IPS-18c (cell line): ENCODE measurements at regions not wholly inside any gene's neighbourhood (a gene's known extent, or its start where the extent isn't known, plus 50 kb on each side); places are given as distances from the start of the nearest gene placed in this dataset.
"Not testable (repeated sequence)": the region's sequence is repeated elsewhere in the genome, so short reads cannot be mapped to it uniquely, and the experiment has no call there.

ENCODE experiments used
- H3K4me3 ChIP-seq: 2 replicates; pipeline ENCODE4 v1.7.0; 2013; ENCODE audit warnings: low read depth, mild to moderate bottlenecking, low read length, moderate library complexity; ENCODE audit not compliant: insufficient read depth
- H3K9me3 ChIP-seq: one replicate; pipeline ENCODE4 v1.6.1; 2013; ENCODE audit warnings: mild to moderate bottlenecking, low read length, moderate library complexity; ENCODE audit not compliant: control insufficient read depth, insufficient read depth

GRCh38 chr12:13326076-13326475 lies 129.6 kb downstream of the EMP1 start:
- H3K4me3 ChIP-seq = no peak overlapping the region
- H3K9me3 ChIP-seq = no peaks in the 10 kb centered on the region

DNA sequence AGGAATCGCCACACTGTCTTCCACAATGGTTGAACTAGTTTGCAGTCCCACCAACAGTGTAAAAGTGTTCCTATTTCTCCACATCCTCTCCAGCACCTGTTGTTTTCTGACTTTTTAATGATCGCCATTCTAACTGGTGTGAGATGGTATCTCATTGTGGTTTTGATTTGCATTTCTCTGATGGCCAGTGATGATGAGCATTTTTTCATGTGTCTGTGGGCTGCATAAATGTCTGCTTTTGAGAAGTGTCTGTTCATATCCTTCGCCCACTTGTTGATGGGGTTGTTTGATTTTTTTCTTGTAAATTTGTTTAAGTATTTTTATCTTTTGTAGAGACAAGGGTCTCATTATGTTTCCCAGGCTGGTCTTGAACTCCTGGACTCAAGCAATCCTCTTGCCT lies 128.5 kb downstream of the EMP1 start:
- not testable (repeated sequence) for H3K9me3 ChIP-seq, H3K4me3 ChIP-seq

DNA sequence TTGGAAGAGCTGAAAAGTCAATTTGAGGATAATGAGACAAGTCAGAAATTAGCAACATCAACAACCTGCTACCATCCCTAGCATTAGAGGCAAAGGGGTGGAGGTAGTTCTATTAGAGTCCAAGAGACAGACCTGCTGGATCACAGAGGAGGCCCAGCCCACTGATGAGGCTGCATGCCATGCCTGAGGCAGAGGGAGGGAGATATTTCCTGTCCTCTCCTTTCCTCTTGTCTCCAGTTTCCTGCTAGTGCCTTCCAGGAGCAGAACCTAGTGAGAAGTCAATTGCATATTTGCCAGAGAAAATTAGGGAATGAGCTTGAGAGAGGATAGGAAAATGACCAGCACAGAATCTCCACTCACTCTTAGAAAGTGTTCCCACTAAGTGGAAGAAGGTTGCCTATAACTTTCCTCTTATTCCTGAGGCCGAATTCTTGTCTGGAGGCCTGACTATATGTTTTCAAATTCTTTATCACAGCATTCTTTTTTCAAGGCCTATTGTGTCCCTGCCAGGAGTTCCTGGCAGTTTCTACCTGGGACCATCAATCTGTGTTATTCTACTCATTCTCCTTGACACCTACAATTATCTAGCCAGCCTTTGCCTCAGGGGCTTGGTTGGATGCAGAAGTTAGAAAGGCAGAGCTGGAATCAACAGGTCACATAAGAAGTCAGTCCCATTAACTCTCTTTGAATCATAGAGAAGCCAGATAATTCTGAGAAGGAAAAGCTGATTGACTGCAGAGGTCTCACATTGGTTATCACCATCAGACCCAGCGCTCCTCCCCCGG lies 121.9 kb downstream of the EMP1 start:
- peaks cover 6% of the 10 kb centered on the region for H3K9me3 ChIP-seq
- H3K4me3 ChIP-seq = no peak overlapping the region

DNA sequence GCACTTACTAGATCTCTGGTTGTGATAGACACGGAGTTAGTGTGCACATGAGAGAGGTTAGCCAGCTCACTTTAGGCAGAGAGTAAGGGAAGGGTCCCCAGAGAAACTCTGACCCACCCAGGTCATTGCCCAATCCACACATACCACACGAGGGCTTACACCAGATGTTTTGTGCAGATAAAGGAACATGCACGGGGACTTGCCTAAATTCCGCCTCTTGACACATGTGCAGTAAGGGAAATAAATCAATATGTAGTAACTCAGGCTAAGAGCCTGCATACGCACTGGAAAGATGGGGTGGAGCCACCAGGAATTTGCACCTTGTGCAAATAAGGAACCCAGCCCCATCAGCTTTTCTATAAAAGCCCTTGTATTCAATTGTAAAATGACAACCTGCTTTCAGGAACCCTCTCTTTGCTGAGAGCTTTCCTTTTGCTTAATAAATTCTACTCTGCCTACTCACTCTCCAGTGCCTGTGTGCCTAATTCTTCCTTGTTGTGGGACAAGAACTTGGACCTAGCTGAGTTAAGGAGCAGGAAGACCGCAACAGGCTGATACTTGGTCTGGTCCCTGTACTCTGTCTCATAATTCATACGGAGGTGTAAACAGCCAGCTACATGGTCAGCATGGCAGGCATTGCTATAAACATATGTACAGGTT lies 120.2 kb downstream of the EMP1 start:
- no peak overlapping the region for H3K4me3 ChIP-seq

DNA sequence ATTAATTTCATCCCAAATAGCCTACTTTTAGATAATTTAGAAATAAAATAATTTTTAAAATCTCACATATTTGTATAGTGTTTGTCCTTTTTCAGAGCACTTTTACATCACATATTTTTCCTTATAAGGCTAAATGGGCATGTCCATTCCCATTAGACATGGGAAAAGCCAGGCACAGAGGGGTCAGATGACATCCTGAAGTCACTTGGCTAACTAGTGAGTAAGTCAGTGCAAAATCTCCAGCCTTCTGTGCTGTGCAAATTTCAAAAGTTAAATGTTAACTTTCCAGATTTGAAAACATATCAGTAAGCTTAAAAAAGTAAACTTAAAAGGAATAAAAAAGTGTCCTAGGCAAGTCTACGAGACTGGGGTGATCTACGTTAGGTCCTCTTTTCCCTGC lies 117.4 kb downstream of the EMP1 start:
- Histone ChIP-seq H3K4me3 (no peak overlapping the region), H3K9me3 (peaks cover 3% of the 10 kb centered on the region)

More for the DNA sequence above, 120.2 kb downstream of the EMP1 start:
- H3K9me3 ChIP-seq = peaks cover 6% of the 10 kb centered on the region

GRCh38 chr12:13311551-13311950 lies 115.0 kb downstream of the EMP1 start:
- no peaks in the 10 kb centered on the region for H3K9me3 ChIP-seq
- H3K4me3 ChIP-seq = no peak overlapping the region

DNA sequence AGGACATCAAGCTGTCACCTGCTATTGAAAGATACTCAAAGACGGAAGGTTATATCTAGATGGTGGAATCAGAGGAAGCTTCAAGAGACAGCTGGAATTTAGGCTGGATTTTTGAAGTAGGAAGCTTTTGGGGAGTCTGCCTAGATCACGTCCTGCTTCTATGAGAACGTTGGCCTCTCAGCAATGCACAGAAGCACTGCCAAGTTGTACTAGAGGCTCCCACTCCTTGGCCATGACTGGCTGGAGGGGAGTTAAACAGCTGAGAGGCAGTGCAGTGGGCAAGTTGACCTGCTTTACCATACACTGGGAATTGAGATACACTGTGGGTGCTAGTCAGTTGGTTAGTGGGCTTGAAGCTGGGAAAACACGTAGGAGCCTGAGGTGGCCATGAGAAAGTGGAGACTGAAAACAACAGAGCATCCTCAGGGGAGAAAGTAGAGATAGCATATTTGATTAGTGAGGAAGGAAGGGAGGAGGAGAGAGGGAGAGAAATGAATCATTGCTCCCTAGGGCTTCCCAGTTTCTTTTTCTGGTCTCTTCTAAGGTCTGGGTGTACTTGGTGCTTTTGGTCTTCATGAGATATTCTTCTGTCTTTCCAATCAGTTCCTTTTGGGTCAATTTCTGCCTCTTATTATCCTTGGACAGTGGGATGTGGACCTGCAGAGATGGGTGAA lies 110.8 kb downstream of the EMP1 start:
- Histone ChIP-seq H3K4me3 (no peak overlapping the region), H3K9me3 (no peaks in the 10 kb centered on the region)

GRCh38 chr12:13304924-13305323 lies 108.4 kb downstream of the EMP1 start:
- no peaks in the 10 kb centered on the region for H3K9me3 ChIP-seq
- no peak overlapping the region for H3K4me3 ChIP-seq

DNA sequence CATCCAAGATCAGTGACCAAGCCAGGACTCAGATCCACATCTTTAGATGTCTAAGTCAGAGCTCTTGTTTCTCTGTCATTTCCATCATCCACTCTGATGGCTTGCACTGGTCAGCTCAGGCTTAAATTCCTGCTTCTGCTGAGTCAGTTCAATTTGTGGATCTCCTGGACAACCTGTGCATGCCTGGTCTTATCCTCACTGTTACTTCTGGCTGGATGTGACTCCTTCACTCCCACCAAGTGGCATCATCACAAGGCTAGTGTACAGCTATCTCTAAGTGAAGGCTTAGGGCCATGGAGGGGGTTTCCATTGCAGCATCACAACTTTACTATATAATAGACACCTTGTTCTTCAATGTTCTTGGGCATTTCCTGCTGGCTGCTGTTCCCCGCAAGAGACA lies 102.9 kb downstream of the EMP1 start:
- H3K9me3 ChIP-seq = peaks cover 2% of the 10 kb centered on the region
- no peak overlapping the region for H3K4me3 ChIP-seq

DNA sequence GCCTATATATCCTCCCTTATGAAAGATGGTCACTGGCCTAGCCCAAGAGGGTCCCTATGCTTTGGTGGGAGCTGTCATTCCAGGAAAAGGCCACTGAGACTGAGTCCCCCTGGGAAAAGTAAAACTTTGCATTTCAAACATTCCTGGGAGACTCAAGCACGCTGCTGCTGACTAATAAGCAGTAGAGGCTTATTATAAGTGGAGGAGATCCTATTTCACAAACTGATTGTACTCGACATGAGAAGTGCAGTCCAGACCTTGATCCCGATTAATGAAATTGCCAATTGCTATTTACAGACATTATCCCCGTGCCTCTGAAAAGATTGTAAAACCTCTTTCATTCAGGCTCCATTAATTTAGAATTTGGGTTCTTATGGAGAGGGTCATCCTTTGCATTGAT lies 96.6 kb downstream of the EMP1 start:
- Histone ChIP-seq H3K4me3 (no peak overlapping the region), H3K9me3 (peaks cover 2% of the 10 kb centered on the region)

DNA sequence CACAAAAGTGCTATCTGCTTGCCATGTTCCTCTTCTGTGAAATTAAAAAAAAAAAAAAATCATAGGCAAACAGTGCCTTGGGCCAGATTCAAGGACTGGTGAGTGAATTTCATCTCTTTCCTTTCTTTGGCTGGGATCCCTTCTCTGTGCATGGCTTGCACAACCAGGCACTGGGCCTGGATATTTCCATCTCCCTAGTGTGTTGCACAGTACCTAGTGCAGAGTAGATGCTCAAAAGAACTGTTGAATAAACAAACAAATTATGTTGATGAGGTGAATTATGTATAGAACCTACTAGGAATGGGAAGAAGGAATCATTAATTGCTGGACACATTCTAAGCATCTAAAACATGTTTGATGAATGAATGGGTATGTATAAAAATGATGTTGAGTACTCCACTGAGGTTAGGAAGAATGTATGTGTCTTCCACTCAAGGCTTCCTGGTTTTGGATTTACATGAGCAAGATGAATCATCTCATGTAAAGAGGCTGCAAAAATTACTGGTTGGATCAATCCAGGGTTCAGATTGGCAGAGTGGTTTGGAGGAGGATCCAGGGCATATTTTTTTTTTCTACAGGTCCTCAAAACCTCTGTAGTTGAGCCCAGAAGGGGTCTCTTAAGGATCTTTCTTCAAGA lies 93.2 kb downstream of the EMP1 start:
- H3K9me3 ChIP-seq = no peaks in the 10 kb centered on the region
- no peak overlapping the region for H3K4me3 ChIP-seq

DNA sequence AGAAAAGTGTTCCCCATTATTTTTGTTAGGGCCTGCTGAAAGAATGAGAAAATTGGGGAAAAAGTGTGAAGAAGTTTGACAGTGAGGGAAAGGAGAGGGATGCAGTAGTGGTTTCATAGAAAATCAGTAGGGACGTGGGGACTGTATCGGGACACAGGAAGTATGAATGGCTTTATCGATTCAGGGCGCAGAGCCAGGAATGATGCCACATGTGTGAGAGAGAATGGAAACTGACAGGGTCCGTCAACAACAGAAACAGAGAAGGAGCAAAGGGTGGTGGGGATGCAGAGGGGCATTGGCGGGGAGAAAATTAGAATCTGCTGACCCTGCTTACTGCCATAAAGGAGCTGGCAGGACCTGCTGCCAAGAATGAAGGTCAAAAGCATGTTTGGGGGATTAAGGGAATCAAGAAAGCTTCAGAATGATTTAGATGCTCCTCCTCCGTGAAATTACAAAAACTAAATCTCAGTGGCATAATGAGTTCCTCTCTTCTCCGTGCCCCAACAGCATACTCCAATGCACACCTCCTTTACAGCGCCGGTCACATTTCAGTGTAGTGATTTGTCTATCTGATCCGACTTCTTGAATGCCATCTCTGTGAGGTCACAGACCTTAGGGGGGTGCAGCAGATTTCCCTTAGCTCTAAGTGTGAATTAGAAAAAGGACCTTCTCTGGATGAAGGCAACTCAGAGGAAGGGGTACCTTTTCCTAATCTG lies 92.6 kb downstream of the EMP1 start:
- Histone ChIP-seq H3K9me3 (no peaks in the 10 kb centered on the region), H3K4me3 (no peak overlapping the region)

GRCh38 chr12:13288501-13288900 lies 92.0 kb downstream of the EMP1 start:
- Histone ChIP-seq H3K9me3 (no peaks in the 10 kb centered on the region), H3K4me3 (no peak overlapping the region)

- Histone ChIP-seq H3K9me3 (no peaks in the 10 kb centered on the region), H3K4me3 (no peak overlapping the region)
These were observed 87.3 kb downstream of the EMP1 start for GRCh38 chr12:13283867-13284266.

DNA sequence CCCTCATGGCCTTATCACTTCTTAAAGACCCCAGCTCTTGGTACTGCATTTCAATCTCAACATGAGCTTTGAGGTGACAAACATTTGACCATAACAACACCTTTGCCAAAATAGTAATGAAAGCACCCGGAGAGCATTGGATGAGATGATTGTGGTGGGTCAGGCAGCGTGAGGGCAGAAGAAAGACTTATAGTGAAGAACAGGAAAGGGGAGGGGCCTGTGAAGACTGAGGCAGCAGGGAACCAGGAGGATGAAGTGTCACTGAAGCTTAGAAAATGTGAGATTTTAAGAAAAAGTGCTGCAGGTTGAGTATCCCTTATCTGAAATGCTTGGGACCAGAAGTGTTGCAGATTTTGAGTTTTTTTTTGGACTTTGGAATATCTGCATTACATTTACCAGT lies 86.3 kb downstream of the EMP1 start:
- no peaks in the 10 kb centered on the region for H3K9me3 ChIP-seq

DNA sequence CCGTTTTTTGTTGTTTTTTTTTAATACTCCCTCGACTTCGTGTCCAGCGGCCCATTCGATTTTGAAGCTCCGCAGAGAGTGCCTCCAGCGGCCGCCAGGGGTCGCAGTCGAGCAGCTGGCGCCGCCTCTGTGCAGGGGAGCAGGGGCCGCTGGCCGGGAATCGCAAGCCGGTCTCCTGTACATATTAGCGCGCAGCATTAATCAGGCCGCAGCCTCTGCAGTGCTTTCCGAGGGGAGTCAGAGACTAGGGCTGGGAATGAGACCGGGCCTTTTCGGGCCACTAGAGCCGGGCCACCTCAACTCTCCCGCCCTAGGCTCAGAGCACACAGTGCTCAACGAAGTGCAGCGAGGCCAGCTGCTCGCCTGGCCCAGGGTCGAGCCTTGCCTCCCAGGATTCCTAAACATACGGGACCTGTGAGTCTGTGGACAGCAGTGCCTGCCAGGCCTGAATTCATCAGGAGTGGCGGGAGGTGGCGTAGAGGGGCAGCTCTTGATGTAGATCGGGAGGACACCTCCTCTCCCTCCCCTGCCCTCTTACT lies 81.8 kb downstream of the EMP1 start:
- H3K4me3 ChIP-seq = no peak overlapping the region
- H3K9me3 ChIP-seq = no peaks in the 10 kb centered on the region

More for the DNA sequence above, 86.3 kb downstream of the EMP1 start:
- no peak overlapping the region for H3K4me3 ChIP-seq

- Histone ChIP-seq H3K9me3 (no peaks in the 10 kb centered on the region), H3K4me3 (no peak overlapping the region)
These were observed 80.8 kb downstream of the EMP1 start for GRCh38 chr12:13277293-13277692.
